Panc1 (cell line): ENCODE measurements at regions not wholly inside any gene's neighbourhood (a gene's known extent, or its start where the extent isn't known, plus 50 kb on each side); places are given as distances from the start of the nearest gene placed in this dataset.

Experiments used
- CTCF ChIP-seq: fragments of 450-650 bp; IDR thresholded peaks from 2 replicates; pipeline ENCODE4 v1.5.1; 2017; ENCODE audit warnings: mild to moderate bottlenecking
- POLR2AphosphoS5 ChIP-seq: IDR thresholded peaks from 2 replicates; pipeline ENCODE4 v1.6.1; 2012; ENCODE audit warnings: mild to moderate bottlenecking, low read depth, low read length, moderate library complexity
- REST ChIP-seq, 2 experiments: IDR thresholded peaks; 2 replicates each; pipeline ENCODE4 v1.6.1; 2011 to 2012; ENCODE audit warnings: low read depth in 2 of 2, control low read depth in 1 of 2, low read length in 1 of 2, mild to moderate bottlenecking in 1 of 2, moderate library complexity in 1 of 2; ENCODE audit not compliant: insufficient read depth in 1 of 2
- SIN3A ChIP-seq: IDR thresholded peaks from 2 replicates; pipeline ENCODE4 v1.6.1; 2012; ENCODE audit warnings: low read depth, mild to moderate bottlenecking, low read length, moderate library complexity, borderline replicate concordance; ENCODE audit not compliant: insufficient read depth
- TCF7L2 ChIP-seq: IDR thresholded peaks from 2 replicates; pipeline ENCODE4 v1.6.1; 2011; ENCODE audit warnings: mild to moderate bottlenecking, low read depth, low read length, inconsistent platforms

- TF ChIP-seq CTCF (no peak), REST (IDR thresholded peaks at IDR 0.05; ENCODE audit: insufficient read depth in 1 of 2, low read depth in 2 of 2, low read length in 1 of 2) (no peak), POLR2AphosphoS5 (no peak), SIN3A (no peak), TCF7L2 (no peak)
These were observed 108.7 kb upstream of the CNKSR3 start for GRCh38 chr6:154619146-154619545.
